Aorta (tissue), 5 donors: ENCODE measurements at regions not wholly inside any gene's neighbourhood (a gene's known extent, or its start where the extent isn't known, plus 50 kb on each side); places are given as distances from the start of the nearest gene placed in this dataset.

Experiments
- ATAC-seq: fragments of 200-7000 bp; cut with Tn5 transposase; one replicate; pipeline ENCODE4 v1.9.1; 2022; ENCODE audit warnings: moderate library complexity; ENCODE audit not compliant: low FRiP score
- DNase-seq, 2 donors: peaks; one replicate each; pipeline ENCODE4 v3.0.0-alpha.2; 2020
- H3K27ac ChIP-seq, 2 donors: one replicate each; pipeline ENCODE4 v1.5.1; 2013; ENCODE audit warnings: low read length in 2 of 2, mild to moderate bottlenecking in 2 of 2, moderate library complexity in 2 of 2, control low read depth in 1 of 2, inconsistent platforms in 1 of 2, low read depth in 1 of 2
- H3K27me3 ChIP-seq, 2 donors: one replicate each; pipeline ENCODE4 v1.6.1; 2013; ENCODE audit warnings: control low read depth in 1 of 2, low read length in 1 of 2, mild to moderate bottlenecking in 1 of 2, moderate library complexity in 1 of 2; ENCODE audit not compliant: insufficient read depth in 2 of 2, control insufficient read depth in 1 of 2
- H3K36me3 ChIP-seq, 2 donors: one replicate each; pipeline ENCODE4 v1.6.1; 2013; ENCODE audit warnings: control low read depth in 1 of 2, low read length in 1 of 2, mild to moderate bottlenecking in 1 of 2; ENCODE audit not compliant: insufficient read depth in 2 of 2, control insufficient read depth in 1 of 2
- H3K4me1 ChIP-seq, 2 donors: one replicate each; pipeline ENCODE4 v1.6.1; 2013; ENCODE audit warnings: low read length in 2 of 2, control low read depth in 1 of 2, mild to moderate bottlenecking in 1 of 2, moderate library complexity in 1 of 2; ENCODE audit not compliant: insufficient read depth in 2 of 2, control insufficient read depth in 1 of 2
- H3K4me3 ChIP-seq, 2 donors: one replicate each; pipeline ENCODE4 v1.5.1; 2013; ENCODE audit warnings: low read length in 2 of 2, control low read depth in 1 of 2, mild to moderate bottlenecking in 1 of 2
- H3K9me3 ChIP-seq: one replicate; pipeline ENCODE4 v1.6.1; 2013; ENCODE audit warnings: mild to moderate bottlenecking, low read length; ENCODE audit not compliant: control insufficient read depth
- WGBS, 2 donors: extraction: QIAGEN DNeasy Blood & Tissue Kit; methylation state at CpG; one replicate each; pipeline ENCODE4 v1.1.7; 2013; 5-methylcytosine and 5-hydroxymethylcytosine counted together
- intact Hi-C, 2 donors: fragments of 100-400 bp; cut with DNase I; formaldehyde crosslinking; loops; one replicate each; pipeline versions ENCODE4 v1.14.2 to v1.15.0; 2022
- donor health status: healthy with polysubstance abuse.
- donor health status: Bipolar disorder and iron deficiency.
- donor health status: DM: no; HTN: no; CAD: no.
- donor health status: DM: no; HTN: no; CAD: no.
- donor health status: DM: yes; HTN: yes; CAD: no.

DNA sequence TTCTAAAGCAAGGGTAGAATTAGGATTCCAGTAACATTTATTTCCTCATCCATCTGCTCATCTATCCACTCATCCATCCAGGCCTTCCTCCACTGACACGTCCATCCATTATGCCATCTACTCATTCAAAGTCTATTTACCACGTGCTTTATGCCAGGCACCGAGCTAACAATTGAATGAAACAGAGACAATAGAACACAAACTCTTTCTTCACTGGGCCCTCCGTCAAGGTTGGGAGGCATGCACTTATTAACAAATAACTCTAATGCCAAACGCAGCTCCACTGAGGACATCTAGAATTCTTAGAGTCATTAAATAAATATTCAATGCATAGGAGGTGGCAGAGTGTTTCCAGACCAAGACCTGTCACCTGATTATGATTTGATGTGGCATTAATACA lies 262.7 kb downstream of the CYRIA start:
- Histone ChIP-seq H3K36me3 (no peaks in the 10 kb centered on the region), H3K9me3 (no peaks in the 10 kb centered on the region), H3K4me3 (no peak overlapping the region), H3K27ac (no peak overlapping the region), H3K4me1 (no peaks in the 10 kb centered on the region), H3K27me3 (no peaks in the 10 kb centered on the region)
- 72 to 77% methylated on average over 5 of the region's 5 CpGs for WGBS, 2 donors
- DNase-seq (no peak), ATAC-seq (no peak)
- intact Hi-C loops: no loop called here

DNA sequence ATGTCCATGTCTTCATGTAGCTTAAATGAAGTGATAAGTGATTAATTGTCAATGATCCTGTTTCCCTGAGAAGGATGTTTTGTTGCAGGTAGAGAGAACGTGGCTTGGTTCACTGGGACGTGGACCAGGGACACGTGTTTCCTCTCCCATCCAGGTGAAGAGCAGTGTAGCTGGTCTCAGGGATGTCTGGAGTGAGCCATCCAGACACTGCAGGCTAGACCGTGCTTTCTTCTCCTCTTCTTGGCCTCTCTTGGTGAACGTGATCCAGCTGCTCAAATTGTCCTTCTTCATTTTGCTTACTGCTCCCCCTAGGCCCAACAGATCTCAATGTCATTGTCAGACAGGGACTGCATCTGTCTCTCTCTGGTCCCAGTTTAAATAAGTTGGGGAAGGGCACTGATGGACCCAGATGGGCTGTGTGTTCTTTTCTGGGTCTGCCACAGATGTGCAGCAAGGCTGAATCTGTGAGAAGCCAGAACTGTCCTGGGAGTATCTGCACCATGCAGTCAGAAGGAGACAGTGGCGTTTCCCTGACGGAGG lies 263.8 kb downstream of the CYRIA start:
- Histone ChIP-seq H3K9me3 (no peaks in the 10 kb centered on the region), H3K36me3 (no peaks in the 10 kb centered on the region)
- WGBS, 2 donors: 77 to 80% methylated on average over 7 of the region's 7 CpGs

DNA sequence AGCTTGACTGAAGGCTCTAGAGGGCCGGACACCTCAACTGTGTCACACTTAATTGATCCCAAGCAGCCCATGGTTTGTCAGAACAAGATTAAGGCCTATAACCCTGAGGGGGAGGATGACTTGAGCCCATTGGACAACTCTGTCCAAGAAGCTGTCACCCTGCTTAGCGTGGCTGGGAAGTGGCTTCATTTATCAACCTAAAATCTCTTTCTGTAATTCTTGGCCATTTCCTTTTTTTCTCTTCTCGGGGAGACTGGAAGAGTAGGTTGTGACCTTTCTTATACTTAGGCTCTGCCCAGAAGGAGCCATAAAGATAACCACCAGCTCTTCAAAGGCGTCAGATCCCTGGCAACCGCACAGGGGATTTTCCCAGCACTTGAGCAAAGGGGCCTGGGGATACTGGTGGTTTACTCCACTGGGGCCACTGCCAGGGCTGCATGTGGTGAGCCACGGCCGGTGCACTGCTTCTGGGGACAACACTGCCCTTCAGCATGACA lies 265.5 kb downstream of the CYRIA start:
- ATAC-seq: no peak
- Histone ChIP-seq H3K27ac (no peak overlapping the region), H3K9me3 (no peaks in the 10 kb centered on the region), H3K4me3 (no peak overlapping the region), H3K36me3 (no peaks in the 10 kb centered on the region), H3K4me1 (no peaks in the 10 kb centered on the region), H3K27me3 (no peaks in the 10 kb centered on the region)
- DNase-seq: no peak
- WGBS, 2 donors: 22 to 23% methylated on average over 7 of the region's 7 CpGs
- intact Hi-C loops: no loop called here

More for the DNA sequence above, 263.8 kb downstream of the CYRIA start:
- ATAC-seq (no peak), DNase-seq (no peak)
- Histone ChIP-seq H3K4me1 (no peaks in the 10 kb centered on the region), H3K27me3 (no peaks in the 10 kb centered on the region), H3K27ac (no peak overlapping the region), H3K4me3 (no peak overlapping the region)
- intact Hi-C loops: no loop called here

DNA sequence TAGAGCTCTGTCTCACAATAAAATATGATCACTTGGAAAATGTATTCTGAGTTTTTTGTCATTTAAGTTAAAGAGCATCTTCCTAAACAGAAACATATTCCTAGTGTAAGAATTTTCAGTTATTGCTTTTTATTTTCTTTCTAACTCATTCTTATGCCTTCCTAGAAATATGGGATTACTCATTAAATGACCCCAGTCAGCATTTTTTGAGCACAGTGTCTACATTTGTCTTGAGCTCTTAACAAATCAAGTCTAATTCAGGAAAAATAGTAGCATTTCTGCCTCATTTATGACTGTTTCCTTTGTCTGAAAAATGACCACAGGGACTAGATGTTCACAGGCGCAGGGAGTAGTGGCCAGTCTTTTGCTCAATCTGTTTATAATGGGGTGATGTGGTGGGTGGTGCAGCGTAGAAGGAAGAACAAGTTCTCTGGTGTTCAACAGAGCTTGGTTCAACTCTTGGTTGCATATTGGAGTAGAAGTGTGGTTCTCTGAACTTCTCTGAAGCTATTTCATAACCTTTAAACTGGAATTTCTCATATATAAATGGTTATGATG lies 267.1 kb downstream of the CYRIA start:
- Histone ChIP-seq H3K36me3 (no peaks in the 10 kb centered on the region), H3K27me3 (no peaks in the 10 kb centered on the region), H3K9me3 (no peaks in the 10 kb centered on the region), H3K4me1 (no peaks in the 10 kb centered on the region), H3K27ac (no peak overlapping the region), H3K4me3 (no peak overlapping the region)
- 47 to 52% methylated on average over 2 of the region's 2 CpGs for WGBS, 2 donors
- DNase-seq (no peak), ATAC-seq (no peak)
- intact Hi-C loops: no loop called here

DNA sequence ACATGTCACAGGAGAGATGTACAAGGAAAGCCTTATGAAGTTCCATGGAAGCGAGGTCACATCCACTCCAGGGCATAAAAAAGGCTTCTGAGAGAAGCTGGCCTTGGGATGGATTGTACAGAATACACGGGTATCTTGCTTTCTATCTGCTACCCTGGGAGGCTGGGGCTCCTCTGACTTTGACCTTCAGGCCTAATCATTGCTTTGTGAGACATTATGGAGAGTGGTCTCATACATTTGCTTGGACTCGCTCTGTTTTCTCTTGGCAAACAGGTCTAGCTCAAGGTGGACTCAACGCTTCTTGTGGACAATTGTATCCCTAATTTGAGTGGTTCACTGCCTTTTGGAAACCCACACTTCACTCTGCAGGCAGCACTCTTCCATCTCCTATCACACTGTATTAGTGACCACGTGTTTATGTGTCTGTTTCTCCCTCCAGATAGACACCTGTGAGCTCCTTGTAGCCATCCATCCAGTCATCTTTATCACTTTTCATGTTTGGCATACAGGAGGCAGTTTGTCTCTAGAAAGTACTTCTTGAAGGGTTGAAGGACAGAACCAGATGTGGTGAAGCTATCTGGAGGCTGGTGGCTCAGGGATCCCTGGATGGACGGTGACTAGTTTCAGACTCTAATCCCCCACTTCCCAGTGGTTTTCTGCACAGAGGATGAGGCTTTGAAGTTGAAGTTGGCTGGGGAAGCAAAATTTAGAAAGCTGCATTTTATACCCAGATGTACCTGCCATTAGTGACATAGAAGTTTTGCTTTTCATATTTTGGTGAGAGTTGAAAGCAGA lies 267.8 kb downstream of the CYRIA start:
- H3K4me1 ChIP-seq: no peaks in the 10 kb centered on the region
- DNase-seq: no peak
- H3K4me3 ChIP-seq: no peak overlapping the region
- H3K27me3 ChIP-seq: no peaks in the 10 kb centered on the region
- ATAC-seq: no peak
- no peak overlapping the region for H3K27ac ChIP-seq
- intact Hi-C loops: no loop called here
- no peaks in the 10 kb centered on the region for H3K36me3 ChIP-seq
- WGBS, 2 donors: 84 to 87% methylated on average over 6 of the region's 6 CpGs
- H3K9me3 ChIP-seq: no peaks in the 10 kb centered on the region

DNA sequence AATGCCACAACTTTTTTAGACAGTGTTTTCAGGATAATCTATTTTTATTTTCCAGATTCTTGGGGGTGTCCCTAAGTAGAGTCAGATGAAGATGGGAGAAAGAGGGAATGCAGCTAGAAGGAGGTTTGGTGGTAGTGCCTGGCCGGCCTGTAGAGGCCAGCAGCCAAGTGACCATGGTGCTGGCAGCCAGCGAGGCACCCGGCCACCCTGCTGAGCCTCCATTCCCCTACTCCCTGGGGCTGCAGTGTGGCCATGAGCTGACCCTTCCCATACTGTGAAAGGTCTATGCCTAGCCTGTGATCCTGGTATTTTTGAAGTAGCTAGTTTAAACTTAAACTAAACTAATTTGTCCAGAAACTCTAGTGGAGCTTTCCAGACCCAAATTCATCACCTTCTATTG lies 268.6 kb downstream of the CYRIA start:
- no peak overlapping the region for H3K27ac ChIP-seq
- ATAC-seq: no peak
- no peaks in the 10 kb centered on the region for H3K4me1 ChIP-seq
- no peaks in the 10 kb centered on the region for H3K27me3 ChIP-seq
- H3K9me3 ChIP-seq: no peaks in the 10 kb centered on the region
- intact Hi-C loops: no loop called here
- DNase-seq: no peak
- no peak overlapping the region for H3K4me3 ChIP-seq
- H3K36me3 ChIP-seq: no peaks in the 10 kb centered on the region
- 74 to 84% methylated on average over 3 of the region's 3 CpGs for WGBS, 2 donors

DNA sequence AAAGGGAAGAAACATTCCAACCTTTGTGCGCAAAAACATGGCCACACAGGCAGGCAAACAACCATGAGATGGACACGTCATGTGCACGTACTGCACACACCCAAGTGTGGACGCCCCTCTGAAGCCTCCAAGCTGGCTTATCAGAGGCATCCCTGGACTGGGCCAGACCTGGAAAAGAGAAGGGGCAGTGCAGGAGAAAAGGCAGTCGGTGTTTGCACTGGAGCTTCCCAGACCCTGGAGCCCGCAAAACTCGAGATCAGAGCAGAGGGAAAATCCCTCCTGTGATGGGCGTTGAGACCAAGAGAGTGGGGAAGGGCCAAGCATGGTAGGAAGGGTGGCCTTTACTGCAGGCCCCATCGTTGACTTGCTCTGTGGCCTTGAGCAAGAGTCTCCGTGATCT lies 269.5 kb downstream of the CYRIA start:
- H3K27me3 ChIP-seq: no peaks in the 10 kb centered on the region
- no peak for ATAC-seq
- no peak for DNase-seq
- no peak overlapping the region for H3K4me3 ChIP-seq
- H3K36me3 ChIP-seq: no peaks in the 10 kb centered on the region
- H3K9me3 ChIP-seq: no peaks in the 10 kb centered on the region
- H3K4me1 ChIP-seq: no peaks in the 10 kb centered on the region
- intact Hi-C loops: no loop called here
- 87 to 92% methylated on average over 10 of the region's 10 CpGs for WGBS, 2 donors
- H3K27ac ChIP-seq: no peak overlapping the region

DNA sequence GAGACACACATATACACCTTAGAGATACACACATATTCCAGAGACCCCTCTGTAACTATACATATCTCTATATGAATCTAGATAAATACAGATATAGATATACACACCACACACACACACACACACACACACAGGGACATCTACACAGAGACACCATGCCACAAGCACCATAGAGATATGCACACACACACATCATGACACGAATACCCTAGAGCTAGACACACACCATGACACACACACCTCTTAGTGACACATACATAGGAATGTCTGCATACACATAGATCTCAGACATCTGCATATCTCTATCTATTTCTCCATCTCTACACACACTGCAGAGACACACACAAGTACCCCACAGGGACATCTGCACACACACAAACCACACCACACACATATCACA lies 270.0 kb downstream of the CYRIA start:
- ATAC-seq (no peak), DNase-seq (no peak)
- WGBS, 2 donors: 85 to 86% methylated on average over 1 of the region's 1 CpG

More for the DNA sequence above, 270.0 kb downstream of the CYRIA start:
- Histone ChIP-seq H3K27ac (no peak overlapping the region), H3K36me3 (no peaks in the 10 kb centered on the region), H3K9me3 (no peaks in the 10 kb centered on the region), H3K27me3 (no peaks in the 10 kb centered on the region), H3K4me3 (no peak overlapping the region), H3K4me1 (no peaks in the 10 kb centered on the region)
- intact Hi-C loops: no loop called here
